ENCODE measurements at regions not wholly inside any gene's neighbourhood (a gene's known extent, or its start where the extent isn't known, plus 50 kb on each side); places are given as distances from the start of the nearest gene placed in this dataset.

DNA sequence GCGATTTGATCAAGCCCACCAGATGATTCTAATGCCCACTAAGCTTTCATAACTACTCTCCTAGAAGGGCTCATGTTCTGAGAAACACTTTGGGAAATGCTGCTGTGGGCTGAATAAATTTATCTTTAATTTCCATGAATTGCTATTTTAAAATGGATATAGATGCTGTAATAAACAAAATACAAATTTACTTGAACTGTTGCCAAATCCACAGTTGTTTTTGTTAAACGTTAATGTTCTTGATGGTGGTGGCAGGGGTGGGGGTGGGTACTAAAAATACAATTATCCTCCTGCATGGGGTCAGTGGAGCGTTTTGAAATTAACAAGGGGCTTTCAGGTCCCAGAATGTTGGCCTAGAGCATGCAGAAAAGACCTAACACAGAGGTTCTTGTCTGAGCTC, 244.7 kb upstream of the POU3F1 start:
- TF ChIP-seq, protein P1, sequence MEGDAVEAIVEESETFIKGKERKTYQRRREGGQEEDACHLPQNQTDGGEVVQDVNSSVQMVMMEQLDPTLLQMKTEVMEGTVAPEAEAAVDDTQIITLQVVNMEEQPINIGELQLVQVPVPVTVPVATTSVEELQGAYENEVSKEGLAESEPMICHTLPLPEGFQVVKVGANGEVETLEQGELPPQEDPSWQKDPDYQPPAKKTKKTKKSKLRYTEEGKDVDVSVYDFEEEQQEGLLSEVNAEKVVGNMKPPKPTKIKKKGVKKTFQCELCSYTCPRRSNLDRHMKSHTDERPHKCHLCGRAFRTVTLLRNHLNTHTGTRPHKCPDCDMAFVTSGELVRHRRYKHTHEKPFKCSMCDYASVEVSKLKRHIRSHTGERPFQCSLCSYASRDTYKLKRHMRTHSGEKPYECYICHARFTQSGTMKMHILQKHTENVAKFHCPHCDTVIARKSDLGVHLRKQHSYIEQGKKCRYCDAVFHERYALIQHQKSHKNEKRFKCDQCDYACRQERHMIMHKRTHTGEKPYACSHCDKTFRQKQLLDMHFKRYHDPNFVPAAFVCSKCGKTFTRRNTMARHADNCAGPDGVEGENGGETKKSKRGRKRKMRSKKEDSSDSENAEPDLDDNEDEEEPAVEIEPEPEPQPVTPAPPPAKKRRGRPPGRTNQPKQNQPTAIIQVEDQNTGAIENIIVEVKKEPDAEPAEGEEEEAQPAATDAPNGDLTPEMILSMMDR (IDR thresholded peaks at IDR 0.05; ENCODE audit: low read length), result no peak
- TF ChIP-seq EZH2 (IDR thresholded peaks at IDR 0.05; ENCODE audit: borderline replicate concordance, low read length), result no peak

Measured in OCI-LY1 (cell line).